ENCODE measurements at regions not wholly inside any gene's neighbourhood (a gene's known extent, or its start where the extent isn't known, plus 50 kb on each side); places are given as distances from the start of the nearest gene placed in this dataset.

DNA sequence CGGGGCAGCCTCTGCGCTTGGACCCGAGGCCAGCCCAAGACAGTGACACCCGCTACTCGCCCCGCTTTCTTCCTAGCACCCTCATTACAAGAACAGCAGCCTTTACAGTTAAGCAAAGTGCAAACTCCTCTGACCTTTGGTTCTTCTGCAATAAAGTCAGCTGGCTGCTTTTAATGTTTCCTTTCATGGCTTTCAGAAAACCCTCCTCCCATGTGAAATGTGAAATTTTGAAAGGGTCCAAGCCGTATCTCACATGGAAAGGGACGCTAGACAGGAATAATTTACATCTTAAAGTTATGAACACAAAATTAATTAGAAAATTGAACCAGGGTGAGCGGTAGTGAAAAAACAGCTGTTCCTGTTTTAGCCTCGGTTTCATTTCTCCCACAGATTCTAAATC is 520.1 kb upstream of the FRG1 start:
- ATAC-seq (no peak), DNase-seq (ENCODE audit: low spot score) (no peak)
- intact Hi-C loops (cut with DNase I), result no loop called here

DNA sequence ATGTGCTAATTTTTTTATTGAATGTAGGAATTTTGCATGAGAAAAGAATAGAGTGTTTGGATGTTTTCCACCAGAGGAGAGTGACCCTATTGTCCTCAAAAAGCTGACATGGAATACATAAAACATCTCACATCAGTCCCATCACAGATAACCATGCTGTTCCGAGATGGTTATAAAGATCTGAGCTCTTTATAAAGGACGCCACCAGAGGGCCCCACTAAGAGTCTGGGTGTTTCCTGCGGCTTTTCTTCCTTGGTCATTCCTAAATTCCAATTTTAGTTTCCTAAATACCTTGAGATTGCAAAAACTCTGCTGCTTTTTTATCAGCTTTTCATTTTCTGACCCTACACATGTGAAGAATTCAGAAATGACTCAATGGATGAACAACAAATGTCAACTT is 504.5 kb upstream of the FRG1 start:
- intact Hi-C loops (cut with DNase I), result no loop called here
- ATAC-seq (no peak), DNase-seq (ENCODE audit: low spot score) (no peak)

- DNase-seq (ENCODE audit: low spot score) (no peak), ATAC-seq (no peak)
- intact Hi-C loops (cut with DNase I), result no loop called here
Observed at GRCh38 chr4:189440716-189441115, 500.0 kb upstream of the FRG1 start.

GRCh38 chr4:189443341-189443740 is 497.3 kb upstream of the FRG1 start:
- no peak for ATAC-seq
- intact Hi-C loops (cut with DNase I), result no loop called here
- no peak for DNase-seq (ENCODE audit: low spot score)

DNA sequence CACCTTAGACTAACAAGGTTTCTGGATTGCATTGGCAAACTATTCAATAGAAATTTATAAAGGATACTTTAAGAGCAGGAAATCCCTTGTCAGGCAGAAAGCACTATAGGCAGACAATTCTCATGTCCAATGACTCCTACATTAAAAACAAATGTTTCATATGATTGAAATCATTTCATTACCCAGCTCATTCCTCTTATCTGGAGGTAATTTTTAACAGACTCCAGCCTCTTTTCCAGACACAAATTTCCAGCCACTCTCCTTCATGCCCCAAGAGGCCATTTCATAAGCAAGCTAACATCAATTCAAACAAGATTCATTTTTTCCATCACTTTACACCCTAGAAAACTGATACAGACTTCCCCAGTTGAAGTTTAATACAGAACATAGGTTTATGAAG is 495.1 kb upstream of the FRG1 start:
- ATAC-seq (no peak), DNase-seq (ENCODE audit: low spot score) (no peak)
- intact Hi-C loops (cut with DNase I), result no loop called here

DNA sequence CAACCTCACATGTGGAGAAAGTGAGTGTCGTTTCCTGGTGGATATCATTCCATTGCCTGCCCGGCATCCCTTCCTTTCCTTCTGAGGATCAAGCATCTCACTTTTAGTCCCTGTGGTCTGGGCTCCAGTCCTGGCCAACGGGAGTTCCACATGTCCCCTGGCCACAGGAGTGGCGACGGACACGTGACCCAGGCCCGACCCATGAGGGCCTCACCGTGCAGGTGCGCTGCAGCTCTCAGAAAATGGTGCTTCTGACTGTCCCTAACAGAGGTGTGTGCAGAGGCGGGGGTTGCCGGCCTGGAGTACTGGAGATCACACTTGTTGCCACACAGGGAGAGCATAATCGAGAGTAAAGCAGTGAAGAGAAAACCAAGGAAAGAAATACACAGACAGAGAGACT is 476.9 kb upstream of the FRG1 start:
- DNase-seq (ENCODE audit: low spot score), result no peak
- ATAC-seq, result no peak

GRCh38 chr4:189494407-189494806 is 446.3 kb upstream of the FRG1 start:
- intact Hi-C loops (cut with DNase I), result no loop called here
- ATAC-seq (no peak), DNase-seq (ENCODE audit: low spot score) (no peak)

More for the DNA sequence above, 476.9 kb upstream of the FRG1 start:
- intact Hi-C loops (cut with DNase I), result no loop called here

GRCh38 chr4:189497516-189497915 is 443.2 kb upstream of the FRG1 start:
- intact Hi-C loops (cut with DNase I), result no loop called here
- no peak for DNase-seq (ENCODE audit: low spot score)
- ATAC-seq, result no peak

DNA sequence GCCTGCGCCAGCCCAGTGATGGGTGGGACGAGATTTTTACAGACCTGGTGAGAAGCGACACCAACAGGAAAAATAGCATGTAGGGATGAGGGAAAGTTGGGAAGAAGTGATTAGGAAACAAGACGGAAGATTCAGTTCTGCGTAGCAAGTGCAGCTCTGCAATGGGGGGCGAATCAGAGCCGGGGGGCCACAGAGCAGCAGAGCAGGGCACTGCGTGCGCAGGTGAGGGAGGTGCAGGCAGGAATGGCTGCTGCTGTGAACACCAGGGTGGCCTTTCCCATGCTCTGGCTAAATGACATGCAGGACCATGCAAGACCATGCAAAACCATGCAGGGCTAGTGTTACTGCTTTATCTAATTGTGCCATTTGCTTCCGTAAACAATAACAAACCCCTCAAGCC is 442.7 kb upstream of the FRG1 start:
- no peak for ATAC-seq
- DNase-seq (ENCODE audit: low spot score), result no peak
- intact Hi-C loops (cut with DNase I), result no loop called here

- intact Hi-C loops (cut with DNase I), result no loop called here
- ATAC-seq (no peak), DNase-seq (ENCODE audit: low spot score) (no peak)
Observed at GRCh38 chr4:189498457-189498856, 442.2 kb upstream of the FRG1 start.

- intact Hi-C loops (cut with DNase I), result no loop called here
- DNase-seq (ENCODE audit: low spot score) (no peak), ATAC-seq (no peak)
Observed at GRCh38 chr4:189499696-189500095, 441.0 kb upstream of the FRG1 start.

GRCh38 chr4:189500970-189501369 is 439.7 kb upstream of the FRG1 start:
- ATAC-seq (no peak), DNase-seq (ENCODE audit: low spot score) (no peak)
- intact Hi-C loops (cut with DNase I), result no loop called here

GRCh38 chr4:189502841-189503435 is 437.7 kb upstream of the FRG1 start:
- intact Hi-C loops (cut with DNase I), result no loop called here
- ATAC-seq (no peak), DNase-seq (ENCODE audit: low spot score) (no peak)

DNA sequence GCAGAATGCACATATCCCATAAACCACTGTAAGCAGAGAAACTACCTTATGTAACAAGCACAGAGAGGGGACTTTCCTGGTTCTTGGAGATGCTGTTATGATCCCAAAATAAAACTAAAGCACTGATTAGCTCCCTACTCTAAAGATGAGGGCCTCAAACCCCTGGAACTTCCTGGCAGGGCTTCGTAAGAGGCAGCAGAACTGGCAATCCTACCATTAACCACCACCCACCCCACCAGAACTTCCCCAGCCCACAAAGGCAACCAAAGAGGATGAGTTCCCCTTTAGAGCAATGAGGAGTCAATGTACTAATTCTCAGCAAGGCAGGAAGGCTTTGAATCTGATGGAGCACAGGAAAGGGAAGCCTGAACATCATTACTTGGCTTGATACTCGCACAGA is 436.5 kb upstream of the FRG1 start:
- no peak for ATAC-seq
- intact Hi-C loops (cut with DNase I), result no loop called here
- DNase-seq (ENCODE audit: low spot score), result no peak

DNA sequence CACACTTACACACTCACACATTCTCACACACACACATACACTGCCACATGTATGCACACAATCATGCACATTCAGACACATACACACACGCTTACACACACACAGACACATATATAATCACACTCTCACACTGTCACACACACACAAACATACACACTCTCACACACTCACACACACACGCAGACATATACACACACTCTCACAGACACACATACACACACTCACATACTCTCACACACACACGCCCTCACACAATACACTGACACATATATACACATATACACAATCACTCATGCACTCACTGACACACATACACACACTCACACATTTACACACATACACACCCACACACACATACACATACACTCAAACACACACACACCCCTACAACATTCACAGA is 435.3 kb upstream of the FRG1 start:
- ATAC-seq (no peak), DNase-seq (ENCODE audit: low spot score) (no peak)
- intact Hi-C loops (cut with DNase I), result no loop called here

DNA sequence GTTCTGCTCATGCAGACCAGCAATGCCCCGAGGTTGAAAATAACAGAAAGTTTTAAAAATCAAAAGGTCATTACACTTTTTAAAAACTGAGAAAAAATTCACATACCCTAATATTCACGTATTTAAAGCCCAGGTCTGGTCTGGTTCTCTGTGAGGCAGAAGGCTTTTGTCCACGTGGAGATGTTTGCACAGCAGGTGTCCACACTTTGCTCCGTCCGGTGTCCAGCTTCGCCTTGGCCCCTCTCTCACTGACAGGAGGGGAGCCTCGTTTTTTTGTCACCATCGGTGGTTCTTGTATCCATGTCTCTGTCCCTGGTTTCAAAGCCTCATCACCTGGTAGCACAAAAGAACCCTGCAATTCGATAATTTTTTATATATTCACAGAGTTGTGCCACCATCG is 434.6 kb upstream of the FRG1 start:
- no peak for ATAC-seq
- intact Hi-C loops (cut with DNase I), result no loop called here
- DNase-seq (ENCODE audit: low spot score), result no peak

DNA sequence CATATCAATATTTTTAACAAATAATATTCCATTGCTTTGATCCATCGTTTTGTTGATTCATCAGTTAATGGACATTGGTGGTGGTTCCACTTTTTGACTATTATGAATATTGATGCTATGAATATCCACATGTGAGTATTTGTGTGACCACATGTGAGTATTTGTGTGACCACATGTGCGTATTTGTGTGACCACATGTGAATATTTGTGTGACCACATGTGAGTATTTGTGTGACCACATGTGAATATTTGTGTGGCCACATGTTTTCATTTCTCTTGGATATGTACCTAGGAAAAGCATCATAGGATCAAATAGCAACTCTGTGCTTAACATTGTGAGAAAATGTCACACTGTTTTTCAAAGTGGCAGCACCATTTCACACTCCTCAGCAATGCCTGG is 433.6 kb upstream of the FRG1 start:
- intact Hi-C loops (cut with DNase I), result no loop called here
- ATAC-seq, result no peak

GRCh38 chr4:189510601-189511000 is 430.1 kb upstream of the FRG1 start:
- DNase-seq (ENCODE audit: low spot score) (no peak), ATAC-seq (no peak)
- intact Hi-C loops (cut with DNase I), result no loop called here

More for the DNA sequence above, 433.6 kb upstream of the FRG1 start:
- no peak for DNase-seq (ENCODE audit: low spot score)

GRCh38 chr4:189511581-189511980 is 429.1 kb upstream of the FRG1 start:
- no peak for ATAC-seq
- intact Hi-C loops (cut with DNase I), result no loop called here
- DNase-seq (ENCODE audit: low spot score), result no peak

DNA sequence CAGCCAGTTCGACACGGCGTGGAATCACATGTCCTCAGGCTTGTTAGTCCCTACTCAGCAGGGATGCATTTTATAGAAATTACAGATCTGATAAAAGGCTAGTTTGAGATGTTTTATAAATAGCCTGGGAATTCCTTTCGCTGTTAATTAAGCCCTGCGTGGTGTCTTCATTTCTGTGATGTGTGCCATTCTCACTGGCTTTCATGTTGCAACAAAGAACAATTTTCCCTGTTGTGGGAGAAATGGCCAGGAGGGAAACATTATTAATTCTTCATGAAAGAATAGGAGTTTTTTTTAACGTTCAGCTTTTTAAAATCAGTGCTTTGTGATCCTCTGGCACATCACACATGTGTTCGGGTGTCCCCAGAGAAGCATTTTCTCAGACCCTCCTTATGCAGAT is 427.3 kb upstream of the FRG1 start:
- intact Hi-C loops (cut with DNase I), result no loop called here
- DNase-seq (ENCODE audit: low spot score) (no peak), ATAC-seq (no peak)

DNA sequence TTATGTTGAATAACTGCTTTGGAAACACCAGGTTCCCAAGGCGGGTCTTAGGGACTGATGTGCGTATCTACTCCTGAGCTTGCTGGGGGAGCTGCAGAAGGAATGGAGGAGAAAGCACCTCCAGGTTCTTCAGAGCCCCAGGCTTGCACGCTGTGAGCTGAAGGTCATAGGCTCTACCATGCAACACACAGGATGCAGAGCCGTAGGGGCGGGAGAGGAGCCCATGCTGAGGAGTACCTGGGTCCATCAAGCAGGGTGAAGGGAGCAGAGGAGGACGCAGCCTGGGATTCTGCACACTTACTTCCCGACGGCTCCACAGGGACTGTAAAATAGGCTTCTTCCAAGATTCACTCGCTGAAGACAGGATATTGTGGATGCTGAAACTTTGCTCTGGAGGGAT is 426.5 kb upstream of the FRG1 start:
- intact Hi-C loops (cut with DNase I), result no loop called here
- DNase-seq (ENCODE audit: low spot score), result no peak
- ATAC-seq, result no peak

DNA sequence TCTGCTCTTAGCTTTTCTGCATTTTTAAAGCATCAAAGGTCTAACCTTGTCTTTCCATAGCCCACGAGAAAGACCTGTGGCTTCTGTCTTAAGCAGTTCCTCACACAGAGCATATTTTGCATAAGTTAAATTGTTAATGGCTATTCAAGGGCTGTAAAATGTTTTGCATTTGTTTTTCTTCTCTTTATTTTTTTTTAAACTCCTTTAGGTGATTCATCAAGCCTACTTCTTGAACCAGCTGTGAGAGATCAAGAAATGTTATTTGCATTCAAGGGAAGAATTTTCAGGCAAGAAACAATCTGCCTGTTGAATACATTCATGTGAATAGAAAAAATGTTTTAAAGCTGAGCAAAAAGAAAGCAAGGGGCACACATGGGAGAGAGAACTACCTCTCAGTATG is 423.8 kb upstream of the FRG1 start:
- DNase-seq (ENCODE audit: low spot score) (no peak), ATAC-seq (no peak)
- intact Hi-C loops (cut with DNase I), result no loop called here

Data from sciatic nerve (tissue), 2 donors.